ENCODE measurements at regions not wholly inside any gene's neighbourhood (a gene's known extent, or its start where the extent isn't known, plus 50 kb on each side); places are given as distances from the start of the nearest gene placed in this dataset.
"Not testable (repeated sequence)": the region's sequence is repeated elsewhere in the genome, so short reads cannot be mapped to it uniquely, and the experiment has no call there.

DNA sequence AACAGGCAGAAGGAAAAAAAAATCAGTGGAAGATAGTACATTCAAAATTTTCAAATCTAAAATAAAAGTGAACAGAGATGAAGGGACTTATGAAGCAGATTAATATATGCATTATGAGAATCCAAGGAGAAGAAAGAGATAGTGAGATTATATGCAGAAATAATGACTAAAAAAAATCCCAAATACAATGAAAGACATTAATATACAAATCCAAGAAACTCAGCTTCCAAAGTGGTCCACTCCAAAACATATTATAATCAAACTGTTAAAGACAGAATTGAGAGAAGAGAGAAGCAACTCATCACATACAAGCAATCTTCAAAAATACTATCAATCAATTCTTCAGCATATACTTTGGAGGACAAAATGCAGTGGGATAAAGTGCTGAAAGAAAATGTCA is 73.5 kb upstream of the CARMIL1 start:
- ChIA-PET POLR2A (no interaction called here), CTCF (no interaction called here)
- Mint-ChIP-seq H3K36me3 (no peaks in the 10 kb centered on the region), H3K4me3 (no peak overlapping the region), H3K27ac (no peak overlapping the region), H3K27me3 (peaks cover 0 to 3% of the 10 kb centered on the region in 2 donors), H3K4me1 (no peaks in the 10 kb centered on the region), H3K9me3 (peaks cover 8 to 29% (median 14%) of the 10 kb centered on the region in 3 donors)
- Histone ChIP-seq H3K4me1 (ENCODE audit: control insufficient read depth in 1 of 2, extremely low read depth in 1 of 2, insufficient read depth in 2 of 2, low read length in 2 of 2) (no peaks in the 10 kb centered on the region), H3K27ac (ENCODE audit: low read length) (no peak overlapping the region), H3K9me3 (no peaks in the 10 kb centered on the region), H3K36me3 (ENCODE audit: control insufficient read depth in 2 of 2, extremely low read depth in 1 of 2, insufficient read depth in 1 of 2, low read length in 1 of 2) (no peaks in the 10 kb centered on the region), H3K4me3 (ENCODE audit: control insufficient read depth in 1 of 2, extremely low read depth in 1 of 2, low read length in 1 of 2) (no peak overlapping the region), H3K27me3 (replicated peaks in 1 of 2; ENCODE audit: control insufficient read depth in 2 of 2, extremely low read depth in 1 of 2, insufficient read depth in 2 of 2, low read length in 1 of 2) (peaks cover 0 to 13% of the 10 kb centered on the region in 2 experiments)
- ATAC-seq (replicated peaks in 1 of 4), result no peak
- DNase-seq, result no peak

GRCh38 chr6:25207453-25208155 is 71.6 kb upstream of the CARMIL1 start:
- CTCF ChIA-PET; H3K27me3 Mint-ChIP-seq; H3K27ac Mint-ChIP-seq; POLR2A ChIA-PET; H3K4me3 ChIP-seq (ENCODE audit: control insufficient read depth in 1 of 2, extremely low read depth in 1 of 2, low read length in 1 of 2); ATAC-seq (replicated peaks in 1 of 4); H3K4me1 Mint-ChIP-seq; H3K36me3 ChIP-seq (ENCODE audit: control insufficient read depth in 2 of 2, extremely low read depth in 1 of 2, insufficient read depth in 1 of 2, low read length in 1 of 2); H3K4me1 ChIP-seq (ENCODE audit: control insufficient read depth in 1 of 2, extremely low read depth in 1 of 2, insufficient read depth in 2 of 2, low read length in 2 of 2); H3K36me3 Mint-ChIP-seq; H3K27me3 ChIP-seq (replicated peaks in 1 of 2; ENCODE audit: control insufficient read depth in 2 of 2, extremely low read depth in 1 of 2, insufficient read depth in 2 of 2, low read length in 1 of 2); H3K9me3 ChIP-seq; H3K4me3 Mint-ChIP-seq; H3K27ac ChIP-seq (ENCODE audit: low read length); DNase-seq: not testable (repeated sequence)
- WGBS (ENCODE audit: insufficient coverage), result 52% methylated on average over 2 of the region's 5 CpGs
- peaks cover 8 to 33% (median 14%) of the 10 kb centered on the region in 3 donors for H3K9me3 Mint-ChIP-seq

- no peaks in the 10 kb centered on the region for H3K4me1 Mint-ChIP-seq
- no peak overlapping the region for H3K4me3 ChIP-seq (ENCODE audit: control insufficient read depth in 1 of 2, extremely low read depth in 1 of 2, low read length in 1 of 2)
- 96% methylated on average over 3 of the region's 7 CpGs for WGBS (ENCODE audit: insufficient coverage)
- CTCF ChIA-PET, result no interaction called here
- DNase-seq (no peak), ATAC-seq (replicated peaks in 1 of 4) (no peak)
- H3K36me3 Mint-ChIP-seq, result no peaks in the 10 kb centered on the region
- POLR2A ChIA-PET, result no interaction called here
- H3K4me3 Mint-ChIP-seq, result no peak overlapping the region
- no peaks in the 10 kb centered on the region for H3K36me3 ChIP-seq (ENCODE audit: control insufficient read depth in 2 of 2, extremely low read depth in 1 of 2, insufficient read depth in 1 of 2, low read length in 1 of 2)
- peaks cover 0 to 5% (median 0%) of the 10 kb centered on the region in 3 donors for H3K9me3 Mint-ChIP-seq
- H3K27ac ChIP-seq (ENCODE audit: low read length), result no peak overlapping the region
- H3K4me1 ChIP-seq (ENCODE audit: control insufficient read depth in 1 of 2, extremely low read depth in 1 of 2, insufficient read depth in 2 of 2, low read length in 2 of 2), result no peaks in the 10 kb centered on the region
- peaks cover 0 to 6% of the 10 kb centered on the region in 2 donors for H3K27me3 Mint-ChIP-seq
- no peaks in the 10 kb centered on the region for H3K27me3 ChIP-seq (replicated peaks in 1 of 2; ENCODE audit: control insufficient read depth in 2 of 2, extremely low read depth in 1 of 2, insufficient read depth in 2 of 2, low read length in 1 of 2)
- no peaks in the 10 kb centered on the region for H3K9me3 ChIP-seq
- no peak overlapping the region for H3K27ac Mint-ChIP-seq
Observed at GRCh38 chr6:25215881-25216280, 63.3 kb upstream of the CARMIL1 start.

GRCh38 chr6:25217302-25217701 is 61.9 kb upstream of the CARMIL1 start:
- whole genome bisulfite sequencing (ENCODE audit: insufficient coverage), result 94% methylated on average over 2 of the region's 2 CpGs
- Histone ChIP-seq H3K4me3 (ENCODE audit: control insufficient read depth in 1 of 2, extremely low read depth in 1 of 2, low read length in 1 of 2) (no peak overlapping the region), H3K27ac (ENCODE audit: low read length) (no peak overlapping the region), H3K4me1 (ENCODE audit: control insufficient read depth in 1 of 2, extremely low read depth in 1 of 2, insufficient read depth in 2 of 2, low read length in 2 of 2) (no peaks in the 10 kb centered on the region), H3K36me3 (ENCODE audit: control insufficient read depth in 2 of 2, extremely low read depth in 1 of 2, insufficient read depth in 1 of 2, low read length in 1 of 2) (no peaks in the 10 kb centered on the region), H3K9me3 (no peaks in the 10 kb centered on the region), H3K27me3 (replicated peaks in 1 of 2; ENCODE audit: control insufficient read depth in 2 of 2, extremely low read depth in 1 of 2, insufficient read depth in 2 of 2, low read length in 1 of 2) (no peaks in the 10 kb centered on the region)
- Mint-ChIP-seq H3K9me3 (no peaks in the 10 kb centered on the region), H3K36me3 (no peaks in the 10 kb centered on the region), H3K4me3 (no peak overlapping the region), H3K27ac (no peak overlapping the region), H3K4me1 (no peaks in the 10 kb centered on the region), H3K27me3 (peaks cover 0 to under 1% of the 10 kb centered on the region in 2 donors)
- DNase-seq, result no peak
- no peak for ATAC-seq (replicated peaks in 1 of 4)
- ChIA-PET POLR2A (no interaction called here), CTCF (interaction anchor here in 1 of 2 donors (0.5 kb wide), 1 partner anchor 391 kb away, joined by 3 read pairs; no protein-coding TSS in a partner anchor)

GRCh38 chr6:25217829-25218228 is 61.3 kb upstream of the CARMIL1 start:
- H3K4me1 Mint-ChIP-seq, result no peaks in the 10 kb centered on the region
- H3K36me3 Mint-ChIP-seq, result no peaks in the 10 kb centered on the region
- H3K27me3 Mint-ChIP-seq, result no peaks in the 10 kb centered on the region
- no peaks in the 10 kb centered on the region for H3K4me1 ChIP-seq (ENCODE audit: control insufficient read depth in 1 of 2, extremely low read depth in 1 of 2, insufficient read depth in 2 of 2, low read length in 2 of 2)
- no peak overlapping the region for H3K4me3 ChIP-seq (ENCODE audit: control insufficient read depth in 1 of 2, extremely low read depth in 1 of 2, low read length in 1 of 2)
- no peak for DNase-seq
- no peak overlapping the region for H3K4me3 Mint-ChIP-seq
- no peak overlapping the region for H3K27ac Mint-ChIP-seq
- no CpG with 5 or more reads among the region's 3 CpGs for WGBS (ENCODE audit: insufficient coverage)
- no peak overlapping the region for H3K27ac ChIP-seq (ENCODE audit: low read length)
- no peaks in the 10 kb centered on the region for H3K9me3 ChIP-seq
- ChIA-PET POLR2A (no interaction called here), CTCF (interaction anchor here in 1 of 2 donors (0.5 kb wide), 1 partner anchor 391 kb away, joined by 3 read pairs; no protein-coding TSS in a partner anchor)
- H3K9me3 Mint-ChIP-seq, result no peaks in the 10 kb centered on the region
- no peaks in the 10 kb centered on the region for H3K36me3 ChIP-seq (ENCODE audit: control insufficient read depth in 2 of 2, extremely low read depth in 1 of 2, insufficient read depth in 1 of 2, low read length in 1 of 2)
- H3K27me3 ChIP-seq (replicated peaks in 1 of 2; ENCODE audit: control insufficient read depth in 2 of 2, extremely low read depth in 1 of 2, insufficient read depth in 2 of 2, low read length in 1 of 2), result no peaks in the 10 kb centered on the region
- no peak for ATAC-seq (replicated peaks in 1 of 4)

DNA sequence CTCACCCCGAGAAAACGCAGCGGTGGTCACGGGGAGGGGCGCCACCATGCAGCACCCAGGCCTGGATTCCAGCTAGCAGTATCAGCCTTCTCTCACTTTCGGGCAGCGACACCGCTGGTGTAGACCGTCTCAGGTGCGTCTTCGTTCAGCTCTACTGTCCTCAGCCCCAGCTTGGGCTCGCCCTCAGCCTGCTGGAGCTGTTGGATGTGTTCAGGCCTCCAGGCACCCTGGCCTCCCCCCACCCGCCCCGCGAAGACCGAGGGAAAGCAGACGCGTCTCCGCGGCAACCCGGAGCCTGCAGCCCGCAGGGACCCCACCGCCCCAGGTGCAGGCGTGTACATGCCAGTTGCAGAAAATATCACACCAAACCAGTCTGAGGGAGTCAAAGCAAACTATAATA is 60.8 kb upstream of the CARMIL1 start:
- no peaks in the 10 kb centered on the region for H3K36me3 Mint-ChIP-seq
- no peak for ATAC-seq (replicated peaks in 1 of 4)
- 93% methylated on average over 21 of the region's 24 CpGs for WGBS (ENCODE audit: insufficient coverage)
- peaks cover 0 to under 1% of the 10 kb centered on the region in 2 donors for H3K27me3 Mint-ChIP-seq
- no peak overlapping the region for H3K4me3 Mint-ChIP-seq
- DNase-seq, result no peak
- Histone ChIP-seq H3K4me3 (ENCODE audit: control insufficient read depth in 1 of 2, extremely low read depth in 1 of 2, low read length in 1 of 2) (no peak overlapping the region), H3K4me1 (ENCODE audit: control insufficient read depth in 1 of 2, extremely low read depth in 1 of 2, insufficient read depth in 2 of 2, low read length in 2 of 2) (no peaks in the 10 kb centered on the region), H3K36me3 (ENCODE audit: control insufficient read depth in 2 of 2, extremely low read depth in 1 of 2, insufficient read depth in 1 of 2, low read length in 1 of 2) (no peaks in the 10 kb centered on the region), H3K27me3 (replicated peaks in 1 of 2; ENCODE audit: control insufficient read depth in 2 of 2, extremely low read depth in 1 of 2, insufficient read depth in 2 of 2, low read length in 1 of 2) (no peaks in the 10 kb centered on the region), H3K27ac (ENCODE audit: low read length) (no peak overlapping the region), H3K9me3 (no peaks in the 10 kb centered on the region)
- H3K9me3 Mint-ChIP-seq, result no peaks in the 10 kb centered on the region
- H3K27ac Mint-ChIP-seq, result no peak overlapping the region
- POLR2A ChIA-PET, result no interaction called here
- CTCF ChIA-PET, result no interaction called here
- peaks cover 0 to 2% (median 0%) of the 10 kb centered on the region in 3 donors for H3K4me1 Mint-ChIP-seq
